SK-N-DZ (cell line): ENCODE measurements at regions not wholly inside any gene's neighbourhood (a gene's known extent, or its start where the extent isn't known, plus 50 kb on each side); places are given as distances from the start of the nearest gene placed in this dataset.
A peak's percentile ranks its signal among the peaks of the same experiment; 100 is the strongest.

Source experiments
- DNase-seq: peaks from one replicate; pipeline ENCODE4 v3.0.0-alpha.2; 2015; ENCODE audit warnings: low spot score

DNA sequence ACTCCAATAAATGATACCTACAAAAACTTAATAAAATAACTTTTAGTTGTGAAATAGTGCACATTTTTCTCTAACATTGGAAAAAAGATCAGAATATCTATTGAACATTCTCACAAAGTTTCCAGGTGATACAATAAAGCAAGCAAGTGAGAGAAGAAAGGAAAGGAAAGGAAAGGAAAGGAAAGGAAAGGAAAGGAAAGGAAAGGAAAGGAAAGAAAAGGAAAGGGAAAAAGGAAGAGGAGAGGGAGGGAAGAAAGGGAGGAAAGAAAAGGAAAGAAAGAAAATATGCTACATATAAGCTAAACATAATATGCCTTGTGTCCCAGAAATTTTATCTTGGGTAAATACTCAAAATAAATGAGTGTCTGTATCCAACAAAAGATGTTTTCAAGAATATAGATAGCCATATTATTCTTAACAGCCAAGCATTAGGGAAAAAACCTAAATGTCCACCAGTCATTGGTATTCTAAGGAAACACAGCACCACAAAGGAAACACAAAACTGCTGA, 510.2 kb upstream of the ZWINT start:
- no peak for DNase-seq

DNA sequence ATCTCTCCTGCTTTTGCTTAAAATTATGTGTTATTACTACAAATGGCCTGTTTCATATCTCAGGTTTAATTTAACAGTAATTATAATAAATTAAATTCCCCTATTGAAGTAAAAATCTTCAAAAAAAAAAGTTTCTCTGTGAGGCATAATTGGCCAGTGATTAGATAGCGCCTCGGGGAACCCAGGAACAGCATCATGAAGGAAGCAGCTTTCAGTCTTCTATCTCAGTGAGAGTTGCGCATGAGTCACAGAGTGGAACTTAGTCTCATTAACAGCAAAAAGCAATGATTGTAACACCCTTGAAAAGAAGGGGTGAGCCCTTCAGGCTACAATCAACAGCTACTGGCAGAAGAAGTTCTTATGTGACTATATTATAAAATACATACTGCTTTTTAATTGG, 506.2 kb upstream of the ZWINT start:
- no peak for DNase-seq

DNA sequence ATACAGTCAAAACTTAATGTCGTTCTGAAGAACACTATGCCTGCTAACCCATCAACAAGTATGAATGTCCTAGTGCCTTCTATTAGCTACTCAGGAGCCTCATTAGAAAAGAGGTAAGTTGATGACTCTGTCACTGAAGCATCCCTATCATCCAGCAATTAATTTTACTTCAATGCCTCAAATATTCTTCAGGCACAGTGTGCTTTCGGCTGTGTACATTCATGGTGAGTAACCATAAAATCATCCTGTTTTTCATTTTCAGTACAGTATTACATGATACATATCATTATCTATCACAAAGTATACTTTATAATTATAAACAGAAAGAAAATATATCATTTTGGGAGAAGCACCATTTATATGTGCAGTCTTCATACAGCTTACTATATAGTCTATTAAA, 495.5 kb upstream of the ZWINT start:
- no peak for DNase-seq

DNA sequence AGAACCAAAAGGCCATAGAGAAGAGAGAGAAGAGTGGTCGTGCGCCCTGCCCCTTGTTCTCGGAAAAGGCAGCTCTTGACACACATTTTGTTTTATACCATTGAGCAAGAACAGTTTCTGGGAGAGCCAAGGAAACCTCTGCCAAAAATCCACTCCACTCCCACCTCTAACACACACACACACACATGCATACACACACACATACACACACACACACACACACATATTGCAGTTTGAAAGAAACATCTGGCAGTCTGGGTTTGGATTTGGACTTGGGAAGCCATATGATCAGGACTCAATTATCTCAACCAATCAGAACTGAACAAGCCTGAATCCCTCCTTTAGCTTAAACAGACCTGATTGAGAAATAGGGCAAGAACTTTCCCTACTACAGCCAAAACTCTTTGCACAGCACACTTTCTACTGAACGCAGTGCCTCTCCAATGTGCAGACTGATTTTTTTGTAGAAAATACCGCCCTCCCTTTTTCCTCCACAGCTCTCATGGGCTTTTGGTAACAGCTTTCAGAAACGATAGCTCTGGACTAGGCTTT, 484.0 kb upstream of the ZWINT start:
- no peak for DNase-seq

DNA sequence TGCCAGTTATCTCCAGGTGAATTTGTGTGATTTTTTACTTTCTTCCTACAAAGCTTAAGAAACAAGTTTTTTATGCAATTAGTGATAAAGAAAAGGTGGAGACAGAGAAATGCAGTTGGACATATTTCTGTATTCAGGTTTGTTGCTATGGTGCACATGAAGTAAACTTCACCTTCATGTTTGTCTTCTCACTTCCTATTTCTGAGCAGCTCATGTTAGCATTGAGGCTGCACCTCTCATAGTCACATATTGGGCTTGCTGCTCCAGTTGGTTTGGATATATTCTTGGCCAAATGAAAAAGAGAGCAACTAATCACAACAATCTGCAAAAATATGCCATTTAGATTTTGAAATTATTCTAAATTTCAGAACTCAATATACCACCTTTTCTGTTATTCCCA, 475.6 kb upstream of the ZWINT start:
- DNase-seq = no peak

DNA sequence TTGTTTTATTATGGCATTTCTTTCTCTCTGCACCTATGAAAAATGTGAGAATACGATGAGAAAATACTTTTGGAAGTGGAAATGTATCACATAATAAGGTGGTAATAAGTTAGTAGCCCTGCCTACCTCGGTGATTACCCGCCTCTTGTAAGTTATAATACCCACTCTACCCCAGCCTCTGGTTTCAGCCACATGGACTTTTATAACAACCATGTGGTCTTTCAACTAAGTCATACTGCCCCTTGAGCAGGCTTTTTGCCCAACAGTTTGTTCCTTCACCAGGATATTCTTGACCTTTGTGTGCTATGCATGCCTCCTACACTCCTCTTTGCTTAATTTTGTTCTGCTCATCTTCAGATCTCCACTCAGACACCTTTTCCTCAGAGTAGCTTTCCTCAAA, 470.6 kb upstream of the ZWINT start:
- no peak for DNase-seq

DNA sequence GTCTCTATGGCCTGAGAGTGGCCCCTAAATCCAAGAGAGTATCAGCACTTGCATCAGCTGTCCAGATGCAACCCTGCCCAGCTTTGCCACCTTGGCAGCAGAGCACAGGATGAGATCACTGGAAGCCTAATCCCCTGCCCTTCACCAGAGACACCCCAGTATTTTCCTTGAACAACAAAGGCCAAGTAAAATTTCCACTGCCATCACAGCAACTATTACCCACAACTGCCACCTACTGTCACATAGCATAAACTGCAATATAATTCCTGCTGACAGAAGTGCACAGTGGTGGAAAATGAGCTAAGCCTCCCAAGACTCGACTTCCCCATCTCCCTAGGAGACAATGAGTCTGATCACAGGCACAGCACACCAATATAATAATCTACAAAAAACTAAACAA, 462.8 kb upstream of the ZWINT start:
- DNase-seq = peak; percentile 5

DNA sequence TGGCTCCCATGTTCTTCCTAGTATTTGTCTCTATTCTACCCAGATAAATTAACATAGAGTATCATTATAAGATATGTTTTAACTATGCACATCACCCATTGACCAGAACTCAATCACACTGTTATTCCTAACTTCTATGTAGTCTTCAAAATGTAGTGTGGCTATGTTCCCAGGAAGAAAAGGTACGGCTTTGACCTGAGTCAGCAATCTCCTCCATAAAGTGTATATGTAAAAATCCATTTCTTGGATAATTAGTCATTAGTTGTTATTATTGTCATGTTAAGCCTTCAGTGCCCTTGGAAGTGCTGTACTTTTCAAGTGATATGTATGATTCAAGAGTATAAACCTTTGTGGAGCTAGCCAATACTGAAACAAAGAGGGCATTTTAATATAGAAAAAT, 444.0 kb upstream of the ZWINT start:
- no peak for DNase-seq

DNA sequence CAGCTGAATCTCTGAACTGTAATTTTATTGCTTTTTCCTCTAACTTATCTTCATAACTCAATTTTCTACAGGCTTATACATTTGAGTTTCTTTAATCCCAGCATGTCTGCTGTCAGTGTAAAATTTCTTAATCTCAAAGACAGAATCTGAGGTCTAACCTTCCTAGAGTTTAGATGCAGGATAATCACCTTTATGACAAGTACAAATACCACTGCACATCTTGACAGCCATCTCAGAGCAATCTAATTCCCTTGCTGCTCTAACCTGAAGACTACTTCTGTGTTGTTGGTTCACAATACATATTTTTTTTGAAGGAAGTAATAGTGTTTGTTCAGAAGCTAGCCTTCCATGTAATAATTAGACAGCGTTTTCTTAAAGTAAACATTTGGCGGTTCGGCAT, 424.2 kb upstream of the ZWINT start:
- no peak for DNase-seq

DNA sequence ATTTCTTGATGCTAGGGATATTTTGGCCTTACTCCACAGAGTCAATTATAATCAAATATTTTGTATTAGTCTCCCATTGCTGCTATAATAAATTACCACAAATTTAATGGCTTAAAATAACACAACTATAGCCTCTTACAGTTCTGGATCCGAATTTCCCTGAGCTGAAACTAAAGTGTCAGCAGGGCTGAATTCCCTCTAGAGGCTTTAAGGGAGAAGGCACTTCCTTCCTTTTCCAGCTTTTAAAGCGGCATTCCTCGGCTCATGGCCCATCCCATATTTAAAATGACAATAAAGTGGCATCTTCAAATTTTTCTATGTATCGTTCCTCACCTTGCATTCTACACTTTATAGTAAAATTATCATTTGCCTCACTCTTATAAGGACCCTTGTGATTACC, 421.4 kb upstream of the ZWINT start:
- no peak for DNase-seq

DNA sequence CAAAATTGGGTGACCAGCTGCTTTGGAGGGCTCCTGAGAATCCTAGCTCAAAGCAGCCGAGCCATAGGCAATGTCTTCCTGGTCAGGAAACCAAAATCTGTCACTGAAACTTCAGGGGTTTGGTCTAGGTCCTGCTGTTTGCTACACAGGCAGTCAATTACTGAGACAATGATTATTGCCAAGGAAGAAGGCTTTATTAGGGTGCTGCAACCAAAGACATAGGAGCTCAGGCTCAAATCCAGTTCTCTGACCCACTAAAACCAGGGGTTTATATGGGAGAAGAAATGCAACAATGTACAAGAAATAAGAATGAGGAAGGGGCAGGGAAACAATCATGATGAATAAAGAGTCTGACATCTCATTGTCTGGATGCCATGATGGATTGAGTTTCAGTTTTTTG, 410.3 kb upstream of the ZWINT start:
- DNase-seq = no peak

DNA sequence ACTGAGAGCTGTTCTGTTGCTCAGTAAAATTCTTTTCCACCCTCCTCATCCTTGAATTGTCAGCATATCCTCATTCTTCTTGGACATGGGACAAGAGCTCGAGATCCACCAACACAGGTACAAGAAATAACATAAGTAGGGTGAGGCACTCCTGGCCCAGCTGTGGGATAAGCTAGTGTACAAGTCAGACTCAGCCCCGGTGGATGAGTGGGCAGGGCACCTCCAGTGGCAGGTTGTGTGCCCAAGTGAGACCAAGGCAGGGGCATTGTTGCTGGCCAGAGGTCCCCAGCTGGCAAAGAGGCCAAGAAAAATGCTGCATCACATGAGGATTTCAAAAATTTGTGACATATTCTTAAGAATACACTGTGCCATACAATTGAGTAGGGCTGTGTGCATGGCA, 402.0 kb upstream of the ZWINT start:
- DNase-seq = no peak

DNA sequence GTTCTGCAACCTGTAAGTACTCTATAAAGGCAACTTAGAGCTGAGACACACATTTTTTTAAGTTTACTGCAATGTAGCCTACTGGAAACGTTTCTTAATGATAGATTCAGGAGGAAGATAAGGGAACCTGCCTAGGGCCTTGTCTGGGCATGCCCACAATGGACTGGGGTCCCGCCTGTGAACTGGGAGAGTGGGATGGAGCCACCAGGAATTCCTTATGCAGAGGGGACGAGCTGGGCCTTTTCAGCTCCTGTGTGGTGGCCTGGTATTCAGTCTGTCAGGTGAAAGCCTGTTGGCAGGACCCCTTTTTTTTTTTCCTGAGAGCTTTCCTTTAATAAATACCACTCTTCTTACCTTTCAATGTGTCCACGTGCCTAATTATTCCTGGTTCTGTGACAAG, 384.4 kb upstream of the ZWINT start:
- DNase-seq = no peak

DNA sequence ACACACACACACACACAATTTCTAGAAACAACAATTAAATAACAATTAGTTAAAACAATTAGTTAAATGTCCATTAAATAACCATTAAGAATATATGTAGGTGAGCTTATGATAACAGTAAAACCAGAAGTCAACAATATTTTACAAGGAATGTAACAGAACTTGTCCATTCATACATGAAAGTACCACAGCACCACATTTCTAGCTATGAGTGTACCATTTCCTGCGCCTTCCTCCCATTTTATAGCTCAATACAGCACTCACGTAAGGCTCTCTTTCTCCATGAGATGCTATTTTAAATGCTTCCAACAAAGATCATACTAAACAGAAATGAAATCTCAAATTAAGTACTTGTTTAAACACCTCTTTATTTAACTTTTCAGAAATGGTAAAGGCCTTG, 367.3 kb upstream of the ZWINT start:
- no peak for DNase-seq

DNA sequence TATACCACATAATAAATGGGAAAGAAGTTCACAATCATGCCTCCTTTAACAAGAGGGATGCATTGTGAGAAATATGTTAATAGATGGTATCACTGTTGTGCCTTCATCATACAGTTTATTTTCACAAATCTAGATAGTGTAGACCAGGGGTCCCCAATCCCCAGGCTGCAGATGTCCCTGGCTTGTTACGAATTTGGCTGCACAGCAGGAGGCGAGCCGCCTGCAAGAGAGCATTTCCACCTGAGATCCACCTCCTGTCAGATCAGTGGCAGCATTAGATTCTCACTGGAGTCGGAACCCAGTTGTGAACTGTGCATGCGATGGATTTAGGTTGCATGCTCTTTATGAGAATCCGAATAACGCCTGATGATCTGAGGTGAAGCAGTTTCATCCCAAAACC, 361.9 kb upstream of the ZWINT start:
- no peak for DNase-seq

DNA sequence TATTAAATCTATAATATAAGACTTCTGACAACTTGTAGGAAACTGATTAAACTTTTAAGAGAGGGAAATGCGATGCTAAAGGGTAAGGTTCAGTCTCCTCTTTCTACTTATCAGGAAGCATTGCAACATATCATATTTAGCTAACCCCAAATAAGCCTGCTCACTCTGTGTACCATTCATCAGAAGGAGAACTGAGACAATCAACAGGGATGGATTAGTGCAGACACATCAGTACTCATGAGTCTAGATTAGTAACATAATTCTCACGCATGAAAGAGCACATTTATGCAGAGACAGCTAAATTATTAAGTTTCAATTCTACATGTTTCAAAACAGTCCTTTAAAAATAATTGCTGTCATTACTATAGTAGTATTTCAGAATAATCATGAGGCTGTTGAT, 354.2 kb upstream of the ZWINT start:
- no peak for DNase-seq

DNA sequence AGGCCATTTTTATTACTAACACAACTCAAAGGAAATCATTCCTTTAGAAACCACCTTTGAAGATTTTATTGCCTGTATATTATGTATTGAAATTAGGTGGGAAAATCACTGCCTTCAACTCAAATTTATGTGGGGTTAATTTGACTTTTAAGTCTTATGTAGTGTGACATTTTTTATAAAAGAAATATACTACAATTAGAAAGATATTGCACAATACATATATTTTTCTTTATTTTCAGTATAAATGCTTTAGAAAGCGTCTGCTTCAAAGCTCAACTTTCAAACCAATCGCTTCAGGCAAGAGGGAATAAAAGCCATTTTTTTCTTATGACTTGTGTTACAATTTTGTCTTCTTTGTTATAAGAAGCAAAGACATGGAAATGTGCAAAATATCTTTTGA, 337.4 kb upstream of the ZWINT start:
- DNase-seq = no peak

DNA sequence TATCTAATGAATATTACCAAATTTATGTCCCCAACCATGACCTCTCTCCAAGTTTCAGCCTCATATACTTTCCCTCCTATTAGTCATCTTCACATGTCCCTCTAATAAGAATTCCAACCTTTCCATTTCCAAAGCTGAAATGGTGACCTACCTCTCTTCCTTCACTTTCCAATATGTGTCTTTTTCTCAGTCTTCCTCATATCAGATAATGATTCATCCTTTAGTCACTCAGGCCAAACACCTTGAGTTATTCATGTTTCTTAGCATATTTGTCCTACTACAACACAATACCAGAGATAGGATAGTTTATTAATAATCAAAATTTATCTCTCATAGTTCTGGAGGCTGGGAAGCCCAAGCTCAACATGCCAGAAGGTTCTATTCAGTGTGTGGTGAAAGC, 318.5 kb upstream of the ZWINT start:
- no peak for DNase-seq

DNA sequence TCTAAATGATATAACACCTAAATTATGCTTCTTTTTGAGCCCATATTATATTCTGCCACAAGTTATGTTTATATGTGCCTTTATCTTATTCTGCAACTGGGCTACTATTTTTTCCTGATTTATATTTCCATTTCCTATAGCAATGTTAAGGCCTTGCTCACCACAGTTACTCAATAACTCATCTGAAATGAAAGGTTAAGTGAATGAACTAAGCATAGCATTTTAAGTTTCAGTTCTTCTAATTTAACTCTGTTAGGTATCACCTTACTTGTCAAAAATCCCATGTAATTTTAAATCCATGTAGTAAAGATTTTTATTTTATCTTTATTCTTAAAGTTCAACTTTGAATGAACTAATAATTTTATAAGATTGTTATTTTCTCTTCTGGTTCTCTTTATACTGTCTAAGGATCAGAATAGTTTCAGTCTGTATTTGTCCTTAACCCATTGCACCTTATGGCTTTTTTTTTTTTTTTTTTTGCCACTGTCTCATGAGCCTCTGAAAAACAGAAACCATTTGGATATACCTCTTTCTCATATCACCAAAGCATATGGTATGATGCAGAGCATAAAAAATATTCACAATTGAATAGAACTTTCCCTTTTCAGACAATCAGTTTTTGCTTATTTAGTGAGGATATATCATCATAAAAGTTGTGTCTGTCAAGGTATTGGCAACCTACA, 301.8 kb upstream of the ZWINT start:
- no peak for DNase-seq

DNA sequence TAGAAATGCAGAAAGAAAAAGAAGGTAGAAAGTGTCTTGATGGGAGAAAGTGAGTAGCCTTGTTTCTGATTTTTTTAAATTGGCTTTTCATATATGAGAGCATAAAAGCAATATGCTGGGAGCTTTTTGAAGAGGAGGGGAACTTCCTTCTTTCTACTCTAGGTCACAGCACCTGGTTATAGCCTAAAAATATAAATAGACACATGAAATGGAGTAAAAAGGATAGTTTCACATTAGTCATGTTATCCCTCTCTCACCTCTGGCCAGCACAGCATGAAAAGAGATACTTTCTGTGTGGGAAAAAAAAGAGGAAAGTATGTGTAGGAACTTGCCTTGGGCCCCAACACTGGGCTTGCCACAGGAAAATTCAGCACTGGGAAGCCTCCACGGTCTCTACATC, 292.2 kb upstream of the ZWINT start:
- no peak for DNase-seq

DNA sequence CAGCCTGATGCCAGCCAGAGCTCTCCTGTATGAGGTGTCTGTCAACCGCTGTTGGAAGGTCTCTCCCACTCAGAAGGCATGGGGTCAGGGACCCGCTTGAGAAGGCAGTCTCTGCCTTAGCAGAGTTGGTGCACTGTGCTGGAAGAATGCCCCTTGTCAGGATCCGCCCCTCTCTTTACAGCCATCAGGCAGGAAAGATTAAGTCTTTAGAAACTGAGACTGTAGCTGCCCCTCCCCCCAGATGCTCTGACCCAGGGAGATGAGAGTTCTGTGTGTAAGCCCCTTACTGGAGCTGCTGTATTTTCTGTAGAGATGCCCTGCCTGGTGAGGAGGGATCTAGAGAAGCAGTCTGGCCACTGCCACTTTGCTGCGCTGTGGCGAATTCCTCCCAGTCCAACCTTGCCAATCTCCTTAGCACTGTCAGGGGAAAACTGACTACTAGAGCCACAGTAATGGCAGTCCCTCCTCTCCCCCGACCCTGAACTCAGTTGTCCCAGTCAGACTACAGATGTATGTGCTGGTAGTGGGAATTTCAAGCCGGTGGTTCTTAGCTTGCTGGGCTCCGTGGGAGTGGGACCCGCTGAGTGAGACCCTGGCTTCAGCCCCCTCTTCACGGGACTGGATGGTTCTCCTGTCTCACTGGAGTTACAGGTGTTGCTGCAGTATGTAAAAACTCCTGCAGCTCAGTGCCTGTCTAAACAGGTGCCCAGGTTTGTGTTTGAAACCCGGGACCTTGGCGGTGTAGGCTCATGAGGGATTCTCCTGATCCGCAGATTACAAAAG, 285.5 kb upstream of the ZWINT start:
- no peak for DNase-seq

DNA sequence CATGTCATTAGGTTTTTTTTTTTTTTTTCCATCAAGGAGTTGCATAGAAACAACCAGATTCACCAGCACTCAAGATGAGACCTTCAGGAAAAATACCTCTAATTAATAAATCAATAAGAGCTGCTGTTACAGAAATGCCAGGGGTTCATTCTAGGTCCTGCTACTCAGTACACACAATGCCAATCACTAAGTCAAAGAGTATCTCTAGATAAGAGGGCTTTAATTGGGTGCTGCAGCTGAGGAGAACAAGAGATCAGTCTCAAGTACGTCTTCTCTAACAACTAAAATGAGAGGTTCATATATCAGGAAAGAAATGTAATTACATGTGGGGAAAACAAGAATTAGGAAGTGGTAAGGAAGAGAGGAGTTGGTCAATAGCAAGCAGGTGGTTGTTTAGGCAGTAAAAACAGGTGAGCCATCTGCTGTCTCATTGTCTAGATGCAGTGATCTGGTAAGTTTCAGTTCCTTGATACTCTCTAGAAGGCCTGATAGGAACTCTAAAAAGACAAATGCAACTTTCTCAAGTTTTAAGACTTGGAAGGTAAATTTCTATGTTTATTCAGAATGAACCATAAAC, 272.9 kb upstream of the ZWINT start:
- DNase-seq = no peak

DNA sequence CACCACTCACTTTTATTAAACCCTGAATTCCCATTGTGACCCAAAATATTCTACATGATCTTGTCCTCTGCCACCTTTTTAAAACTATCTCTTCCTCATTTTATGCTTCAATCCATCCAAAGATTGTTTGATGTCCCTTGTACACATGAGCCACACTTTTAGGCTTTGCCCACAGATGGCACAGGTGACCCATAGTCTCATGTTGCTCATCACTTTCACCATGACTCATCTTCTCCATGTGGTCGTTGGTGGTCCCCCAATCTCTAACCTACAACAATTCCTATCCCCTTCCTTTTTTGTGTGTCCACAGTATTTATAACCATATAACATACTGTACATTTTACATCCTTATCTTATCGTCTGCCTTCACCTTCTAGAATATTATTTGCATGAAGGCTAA, 271.5 kb upstream of the ZWINT start:
- no peak for DNase-seq
